Fibroblast of skin of right biceps (primary cell): ENCODE measurements at regions not wholly inside any gene's neighbourhood (a gene's known extent, or its start where the extent isn't known, plus 50 kb on each side); places are given as distances from the start of the nearest gene placed in this dataset.
"Not testable (repeated sequence)": the region's sequence is repeated elsewhere in the genome, so short reads cannot be mapped to it uniquely, and the experiment has no call there.

Experiments used
- DNase-seq: peaks from one replicate; pipeline ENCODE4 v3.0.0-alpha.2; 2013

- no peak for DNase-seq
These were observed 548.9 kb upstream of the SPRY2 start for GRCh38 chr13:80889829-80890228.

GRCh38 chr13:80888390-80888789, 547.5 kb upstream of the SPRY2 start:
- no peak for DNase-seq

- no peak for DNase-seq
These were observed 543.3 kb upstream of the SPRY2 start for GRCh38 chr13:80884056-80884785.

GRCh38 chr13:80883545-80883944, 542.6 kb upstream of the SPRY2 start:
- DNase-seq: no peak

- peak; percentile 12 for DNase-seq
These were observed 541.1 kb upstream of the SPRY2 start for GRCh38 chr13:80881942-80882445.

GRCh38 chr13:80881495-80881894, 540.6 kb upstream of the SPRY2 start:
- no peak for DNase-seq

GRCh38 chr13:80881034-80881433, 540.1 kb upstream of the SPRY2 start:
- no peak for DNase-seq

GRCh38 chr13:80877944-80878241, 537.0 kb upstream of the SPRY2 start:
- DNase-seq: no peak

- DNase-seq: no peak
These were observed 536.5 kb upstream of the SPRY2 start for GRCh38 chr13:80877209-80877943.

GRCh38 chr13:80873589-80873988, 532.7 kb upstream of the SPRY2 start:
- DNase-seq: no peak

GRCh38 chr13:80871971-80872370, 531.0 kb upstream of the SPRY2 start:
- DNase-seq: not testable (repeated sequence)

GRCh38 chr13:80871481-80871880, 530.6 kb upstream of the SPRY2 start:
- peak; percentile 51 for DNase-seq

- DNase-seq: no peak
These were observed 529.3 kb upstream of the SPRY2 start for GRCh38 chr13:80870186-80870585.

GRCh38 chr13:80866921-80867320, 526.0 kb upstream of the SPRY2 start:
- DNase-seq: no peak

- DNase-seq: no peak
These were observed 524.4 kb upstream of the SPRY2 start for GRCh38 chr13:80865329-80865728.

- DNase-seq: no peak
These were observed 521.5 kb upstream of the SPRY2 start for GRCh38 chr13:80862456-80862855.

GRCh38 chr13:80860845-80861244, 519.9 kb upstream of the SPRY2 start:
- no peak for DNase-seq

GRCh38 chr13:80858131-80858530, 517.2 kb upstream of the SPRY2 start:
- DNase-seq: no peak

GRCh38 chr13:80857321-80857720, 516.4 kb upstream of the SPRY2 start:
- no peak for DNase-seq

GRCh38 chr13:80850771-80851170, 509.8 kb upstream of the SPRY2 start:
- DNase-seq: no peak

GRCh38 chr13:80844164-80844563, 503.2 kb upstream of the SPRY2 start:
- DNase-seq: no peak

GRCh38 chr13:80841414-80841813, 500.5 kb upstream of the SPRY2 start:
- DNase-seq: no peak

GRCh38 chr13:80840316-80840976, 499.5 kb upstream of the SPRY2 start:
- DNase-seq: peak; percentile 74

- DNase-seq: no peak
These were observed 495.0 kb upstream of the SPRY2 start for GRCh38 chr13:80835902-80836301.
